Loucy (cell line): ENCODE measurements at regions not wholly inside any gene's neighbourhood (a gene's known extent, or its start where the extent isn't known, plus 50 kb on each side); places are given as distances from the start of the nearest gene placed in this dataset.

Source experiments
- EZH2phosphoT487 ChIP-seq: fragments of 200-600 bp; IDR thresholded peaks from 2 replicates; pipeline ENCODE4 v1.6.1; 2018; ENCODE audit warnings: antibody characterized with exemption, mild to moderate bottlenecking, moderate library complexity, borderline replicate concordance
- TF ChIP-seq, protein P1 (sequence below): fragments of 200-600 bp; sonication (generic); conservative IDR thresholded peaks from 2 replicates; pipeline ENCODE4 v1.5.1; 2014; ENCODE audit warnings: mild to moderate bottlenecking, antibody characterized with exemption, low read length

DNA sequence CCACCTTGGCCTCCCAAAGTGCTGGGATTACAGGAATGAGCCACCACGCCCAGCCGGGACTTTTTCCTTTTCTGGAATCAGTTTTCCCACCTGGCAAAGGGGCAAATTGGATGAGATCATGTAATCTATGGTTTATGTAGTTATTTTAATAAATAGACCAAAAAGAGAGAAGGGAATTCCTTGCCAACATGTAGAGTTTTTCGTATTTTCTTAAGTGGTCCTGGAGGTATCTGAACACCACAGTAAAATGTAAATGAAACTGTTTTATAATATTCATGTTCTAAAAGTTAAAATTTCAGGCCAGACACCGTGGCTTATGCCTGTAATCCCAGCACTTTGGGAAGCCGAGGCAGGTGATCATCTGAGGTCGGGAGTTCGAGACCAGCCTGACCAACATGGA lies 185.1 kb upstream of the ZNF217 start:
- TF ChIP-seq, protein P1, sequence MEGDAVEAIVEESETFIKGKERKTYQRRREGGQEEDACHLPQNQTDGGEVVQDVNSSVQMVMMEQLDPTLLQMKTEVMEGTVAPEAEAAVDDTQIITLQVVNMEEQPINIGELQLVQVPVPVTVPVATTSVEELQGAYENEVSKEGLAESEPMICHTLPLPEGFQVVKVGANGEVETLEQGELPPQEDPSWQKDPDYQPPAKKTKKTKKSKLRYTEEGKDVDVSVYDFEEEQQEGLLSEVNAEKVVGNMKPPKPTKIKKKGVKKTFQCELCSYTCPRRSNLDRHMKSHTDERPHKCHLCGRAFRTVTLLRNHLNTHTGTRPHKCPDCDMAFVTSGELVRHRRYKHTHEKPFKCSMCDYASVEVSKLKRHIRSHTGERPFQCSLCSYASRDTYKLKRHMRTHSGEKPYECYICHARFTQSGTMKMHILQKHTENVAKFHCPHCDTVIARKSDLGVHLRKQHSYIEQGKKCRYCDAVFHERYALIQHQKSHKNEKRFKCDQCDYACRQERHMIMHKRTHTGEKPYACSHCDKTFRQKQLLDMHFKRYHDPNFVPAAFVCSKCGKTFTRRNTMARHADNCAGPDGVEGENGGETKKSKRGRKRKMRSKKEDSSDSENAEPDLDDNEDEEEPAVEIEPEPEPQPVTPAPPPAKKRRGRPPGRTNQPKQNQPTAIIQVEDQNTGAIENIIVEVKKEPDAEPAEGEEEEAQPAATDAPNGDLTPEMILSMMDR, result no peak
- no peak for TF ChIP-seq EZH2phosphoT487
